Neural cell (in vitro differentiated cells): ENCODE measurements at regions not wholly inside any gene's neighbourhood (a gene's known extent, or its start where the extent isn't known, plus 50 kb on each side); places are given as distances from the start of the nearest gene placed in this dataset.

Experiments
- H2AFZ ChIP-seq: fragments of 200-600, 300-800 bp; sonication (generic), shearing (Covaris generic); 2 replicates; pipeline ENCODE4 v1.6.0; 2014; ENCODE audit warnings: low read depth, mild to moderate bottlenecking, antibody characterized with exemption, low read length, moderate library complexity
- H3F3A ChIP-seq: fragments of 200-600 bp; shearing (Covaris generic); 2 replicates; pipeline ENCODE4 v1.6.1; 2016; ENCODE audit warnings: mild to moderate bottlenecking, moderate library complexity, mixed read lengths, antibody characterized with exemption, low read length; ENCODE audit not compliant: insufficient read depth, poor library complexity, severe bottlenecking
- H3K27ac ChIP-seq: fragments of 200-600, 300-800 bp; sonication (generic), shearing (Covaris generic); 2 replicates; pipeline ENCODE4 v1.5.1; 2014; ENCODE audit warnings: mild to moderate bottlenecking, low read length, moderate library complexity
- H3K27me3 ChIP-seq: fragments of 300-800, 200-600 bp; sonication (generic), shearing (Covaris generic); 2 replicates; pipeline ENCODE4 v1.6.0; 2014; ENCODE audit warnings: mild to moderate bottlenecking, low read depth, low read length, moderate library complexity; ENCODE audit not compliant: insufficient read depth
- H3K36me3 ChIP-seq: fragments of 300-800, 200-600 bp; sonication (generic), shearing (Covaris generic); 2 replicates; pipeline ENCODE4 v1.5.1; 2014; ENCODE audit warnings: mild to moderate bottlenecking, antibody characterized with exemption, low read length, moderate library complexity; ENCODE audit not compliant: insufficient read depth
- H3K4me2 ChIP-seq: fragments of 300-800, 200-600 bp; sonication (generic), shearing (Covaris generic); 2 replicates; pipeline ENCODE4 v1.6.0; 2014; ENCODE audit warnings: mild to moderate bottlenecking, low read length
- H3K4me3 ChIP-seq: fragments of 300-800, 200-600 bp; sonication (generic), shearing (Covaris generic); 2 replicates; pipeline ENCODE4 v1.5.1; 2014; ENCODE audit warnings: mild to moderate bottlenecking, low read length, moderate library complexity
- H3K79me2 ChIP-seq: fragments of 200-600 bp; shearing (Covaris generic); replicated peaks from 2 replicates; pipeline ENCODE4 v1.6.0; 2014; ENCODE audit warnings: mild to moderate bottlenecking, low read length, moderate library complexity; ENCODE audit not compliant: insufficient read depth
- H3K9ac ChIP-seq: fragments of 300-800, 200-600 bp; sonication (generic), shearing (Covaris generic); 2 replicates; pipeline ENCODE4 v1.6.1; 2016; ENCODE audit warnings: mild to moderate bottlenecking, low read length, mixed read lengths
- H3K9me2 ChIP-seq: fragments of 200-600 bp; shearing (Covaris generic); 2 replicates; pipeline ENCODE4 v1.6.1; 2016; ENCODE audit warnings: mild to moderate bottlenecking, low read length, mixed read lengths; ENCODE audit not compliant: insufficient read depth
- H3K9me3 ChIP-seq: fragments of 200-600, 300-800 bp; sonication (generic), shearing (Covaris generic); 2 replicates; pipeline ENCODE4 v1.6.1; 2016; ENCODE audit warnings: mild to moderate bottlenecking, mixed run types, low read length, moderate library complexity, mixed read lengths
- H4K20me1 ChIP-seq: fragments of 200-600 bp; shearing (Covaris generic); 2 replicates; pipeline ENCODE4 v1.6.1; 2016; ENCODE audit warnings: mild to moderate bottlenecking, mixed run types; ENCODE audit not compliant: insufficient read depth
- EP300 ChIP-seq: fragments of 450-650 bp; conservative IDR thresholded peaks from 2 replicates; pipeline ENCODE4 v1.6.1; 2014; ENCODE audit warnings: antibody characterized with exemption, mild to moderate bottlenecking, moderate library complexity; ENCODE audit not compliant: poor library complexity, severe bottlenecking
- EZH2 ChIP-seq: fragments of 200-600, 300-800 bp; shearing (Covaris generic), sonication (generic); IDR thresholded peaks from 2 replicates; pipeline ENCODE4 v1.6.1; 2014; ENCODE audit warnings: antibody characterized with exemption, low read length, borderline replicate concordance, mild to moderate bottlenecking; ENCODE audit not compliant: insufficient read depth, poor library complexity, severe bottlenecking
- MXI1 ChIP-seq: fragments of 450-650 bp; conservative IDR thresholded peaks from 2 replicates; pipeline ENCODE4 v1.6.1; 2014; ENCODE audit warnings: antibody characterized with exemption, mild to moderate bottlenecking; ENCODE audit not compliant: poor library complexity, severe bottlenecking
- POLR2AphosphoS5 ChIP-seq: IDR thresholded peaks from 2 replicates; pipeline ENCODE4 v1.6.1; 2012
- RAD21 ChIP-seq: fragments of 450-650 bp; conservative IDR thresholded peaks from 2 replicates; pipeline ENCODE4 v1.6.1; 2014; ENCODE audit warnings: antibody characterized with exemption, mild to moderate bottlenecking, moderate library complexity
- SMC3 ChIP-seq: fragments of 450-650 bp; conservative IDR thresholded peaks from 2 replicates; pipeline ENCODE4 v1.6.1; 2014; ENCODE audit warnings: antibody characterized with exemption, mild to moderate bottlenecking, moderate library complexity; ENCODE audit not compliant: poor library complexity
- TAF1 ChIP-seq: IDR thresholded peaks from 2 replicates; pipeline ENCODE4 v1.6.1; 2012; ENCODE audit warnings: low read depth
- TF ChIP-seq, protein P1 (sequence below): IDR thresholded peaks from 2 replicates; pipeline ENCODE4 v1.6.1; 2012; ENCODE audit warnings: borderline replicate concordance
- TF ChIP-seq, protein P2 (sequence below): fragments of 450-650 bp; IDR thresholded peaks from 2 replicates; pipeline ENCODE4 v1.5.1; 2014; ENCODE audit warnings: antibody characterized with exemption, mild to moderate bottlenecking, moderate library complexity; ENCODE audit not compliant: poor library complexity, severe bottlenecking

DNA sequence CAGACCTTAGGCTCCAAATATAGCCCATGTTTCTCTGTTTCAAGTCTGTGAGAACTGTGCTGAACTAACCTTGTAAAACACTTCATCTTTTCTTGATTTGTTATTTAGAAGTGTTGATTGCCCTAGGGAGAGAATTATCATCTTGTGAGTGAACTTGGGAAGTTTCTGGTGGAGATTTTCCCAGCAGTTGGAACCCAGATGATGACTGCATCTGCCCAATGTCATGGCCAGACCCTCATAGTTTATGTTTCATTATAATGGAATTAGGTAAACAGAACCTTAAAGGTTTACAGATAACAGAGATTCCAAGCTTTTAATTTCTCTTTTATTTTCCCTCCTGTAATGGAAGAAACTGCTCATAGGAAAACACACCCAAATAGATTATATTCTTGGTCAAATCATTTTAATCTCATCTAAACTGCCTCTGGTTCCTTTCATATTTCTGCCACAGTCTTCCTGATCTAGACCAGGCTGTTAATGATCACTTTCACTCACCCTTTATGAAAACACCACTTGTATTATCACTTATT lies 569.1 kb downstream of the KCTD12 start:
- no peak overlapping the region for H2AFZ ChIP-seq
- no peak for TF ChIP-seq MXI1
- TF ChIP-seq EZH2, result no peak
- no peak for TF ChIP-seq POLR2AphosphoS5
- no peak for TF ChIP-seq RAD21
- no peak for TF ChIP-seq SMC3
- TF ChIP-seq TAF1, result no peak
- TF ChIP-seq, protein P1, sequence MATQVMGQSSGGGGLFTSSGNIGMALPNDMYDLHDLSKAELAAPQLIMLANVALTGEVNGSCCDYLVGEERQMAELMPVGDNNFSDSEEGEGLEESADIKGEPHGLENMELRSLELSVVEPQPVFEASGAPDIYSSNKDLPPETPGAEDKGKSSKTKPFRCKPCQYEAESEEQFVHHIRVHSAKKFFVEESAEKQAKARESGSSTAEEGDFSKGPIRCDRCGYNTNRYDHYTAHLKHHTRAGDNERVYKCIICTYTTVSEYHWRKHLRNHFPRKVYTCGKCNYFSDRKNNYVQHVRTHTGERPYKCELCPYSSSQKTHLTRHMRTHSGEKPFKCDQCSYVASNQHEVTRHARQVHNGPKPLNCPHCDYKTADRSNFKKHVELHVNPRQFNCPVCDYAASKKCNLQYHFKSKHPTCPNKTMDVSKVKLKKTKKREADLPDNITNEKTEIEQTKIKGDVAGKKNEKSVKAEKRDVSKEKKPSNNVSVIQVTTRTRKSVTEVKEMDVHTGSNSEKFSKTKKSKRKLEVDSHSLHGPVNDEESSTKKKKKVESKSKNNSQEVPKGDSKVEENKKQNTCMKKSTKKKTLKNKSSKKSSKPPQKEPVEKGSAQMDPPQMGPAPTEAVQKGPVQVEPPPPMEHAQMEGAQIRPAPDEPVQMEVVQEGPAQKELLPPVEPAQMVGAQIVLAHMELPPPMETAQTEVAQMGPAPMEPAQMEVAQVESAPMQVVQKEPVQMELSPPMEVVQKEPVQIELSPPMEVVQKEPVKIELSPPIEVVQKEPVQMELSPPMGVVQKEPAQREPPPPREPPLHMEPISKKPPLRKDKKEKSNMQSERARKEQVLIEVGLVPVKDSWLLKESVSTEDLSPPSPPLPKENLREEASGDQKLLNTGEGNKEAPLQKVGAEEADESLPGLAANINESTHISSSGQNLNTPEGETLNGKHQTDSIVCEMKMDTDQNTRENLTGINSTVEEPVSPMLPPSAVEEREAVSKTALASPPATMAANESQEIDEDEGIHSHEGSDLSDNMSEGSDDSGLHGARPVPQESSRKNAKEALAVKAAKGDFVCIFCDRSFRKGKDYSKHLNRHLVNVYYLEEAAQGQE, result no peak
- TF ChIP-seq EP300, result no peak
- TF ChIP-seq, protein P2, sequence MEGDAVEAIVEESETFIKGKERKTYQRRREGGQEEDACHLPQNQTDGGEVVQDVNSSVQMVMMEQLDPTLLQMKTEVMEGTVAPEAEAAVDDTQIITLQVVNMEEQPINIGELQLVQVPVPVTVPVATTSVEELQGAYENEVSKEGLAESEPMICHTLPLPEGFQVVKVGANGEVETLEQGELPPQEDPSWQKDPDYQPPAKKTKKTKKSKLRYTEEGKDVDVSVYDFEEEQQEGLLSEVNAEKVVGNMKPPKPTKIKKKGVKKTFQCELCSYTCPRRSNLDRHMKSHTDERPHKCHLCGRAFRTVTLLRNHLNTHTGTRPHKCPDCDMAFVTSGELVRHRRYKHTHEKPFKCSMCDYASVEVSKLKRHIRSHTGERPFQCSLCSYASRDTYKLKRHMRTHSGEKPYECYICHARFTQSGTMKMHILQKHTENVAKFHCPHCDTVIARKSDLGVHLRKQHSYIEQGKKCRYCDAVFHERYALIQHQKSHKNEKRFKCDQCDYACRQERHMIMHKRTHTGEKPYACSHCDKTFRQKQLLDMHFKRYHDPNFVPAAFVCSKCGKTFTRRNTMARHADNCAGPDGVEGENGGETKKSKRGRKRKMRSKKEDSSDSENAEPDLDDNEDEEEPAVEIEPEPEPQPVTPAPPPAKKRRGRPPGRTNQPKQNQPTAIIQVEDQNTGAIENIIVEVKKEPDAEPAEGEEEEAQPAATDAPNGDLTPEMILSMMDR, result no peak
- no peaks in the 10 kb centered on the region for H3K9me2 ChIP-seq
- H3K9ac ChIP-seq, result no peak overlapping the region
- H4K20me1 ChIP-seq, result no peaks in the 10 kb centered on the region
- no peak overlapping the region for H3K27ac ChIP-seq
- H3K36me3 ChIP-seq, result no peaks in the 10 kb centered on the region
- no peaks in the 10 kb centered on the region for H3K27me3 ChIP-seq
- no peaks in the 10 kb centered on the region for H3K9me3 ChIP-seq
- H3K4me2 ChIP-seq, result no peak overlapping the region
- H3K79me2 ChIP-seq, result no peaks in the 10 kb centered on the region
- no peaks in the 10 kb centered on the region for H3F3A ChIP-seq
- H3K4me3 ChIP-seq, result no peak overlapping the region

DNA sequence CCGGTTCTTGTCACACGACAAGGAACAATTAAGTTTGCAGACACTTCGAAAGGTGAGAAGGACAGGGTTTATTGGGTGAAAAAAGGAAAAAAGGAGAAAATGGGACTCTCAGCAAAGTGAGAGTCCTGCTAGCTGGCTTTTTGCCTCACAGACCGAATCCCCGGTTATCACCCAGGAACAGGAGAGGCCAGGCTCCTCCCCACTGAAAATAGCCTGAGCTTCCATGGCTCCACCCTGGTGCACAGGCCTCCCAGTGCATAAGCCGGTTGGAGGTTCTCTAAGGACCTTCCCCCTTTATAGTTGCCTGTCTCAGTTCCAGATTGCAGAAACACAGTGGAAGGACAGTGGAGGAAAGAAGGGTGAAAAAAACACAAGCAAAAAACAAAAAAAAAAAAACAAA lies 571.7 kb downstream of the KCTD12 start:
- H2AFZ ChIP-seq, result no peak overlapping the region

More for the DNA sequence above, 571.7 kb downstream of the KCTD12 start:
- H3K79me2 ChIP-seq, result no peaks in the 10 kb centered on the region
- no peaks in the 10 kb centered on the region for H4K20me1 ChIP-seq
- TF ChIP-seq, protein P2, result no peak
- TF ChIP-seq EP300 (no peak), RAD21 (no peak), TAF1 (no peak), MXI1 (no peak), EZH2 (no peak), POLR2AphosphoS5 (no peak), SMC3 (no peak)
- TF ChIP-seq, protein P1, result no peak
- H3K9me3 ChIP-seq, result no peaks in the 10 kb centered on the region
- H3K4me2 ChIP-seq, result no peak overlapping the region
- H3K9ac ChIP-seq, result no peak overlapping the region
- H3K27me3 ChIP-seq, result no peaks in the 10 kb centered on the region
- no peak overlapping the region for H3K27ac ChIP-seq
- H3K36me3 ChIP-seq, result no peaks in the 10 kb centered on the region
- H3K9me2 ChIP-seq, result no peaks in the 10 kb centered on the region
- H3K4me3 ChIP-seq, result no peak overlapping the region
- H3F3A ChIP-seq, result no peaks in the 10 kb centered on the region
